NCI-H748 (cell line): ENCODE measurements at regions not wholly inside any gene's neighbourhood (a gene's known extent, or its start where the extent isn't known, plus 50 kb on each side); places are given as distances from the start of the nearest gene placed in this dataset.

Experiments used
- DNase-seq: peaks from one replicate; lab custom pipeline; 2025; ENCODE audit not compliant: unreplicated experiment; lab: John Stamatoyannopoulos, UW

GRCh38 chr2:167454036-167454435, 565.8 kb downstream of the XIRP2 start:
- no peak for DNase-seq

DNA sequence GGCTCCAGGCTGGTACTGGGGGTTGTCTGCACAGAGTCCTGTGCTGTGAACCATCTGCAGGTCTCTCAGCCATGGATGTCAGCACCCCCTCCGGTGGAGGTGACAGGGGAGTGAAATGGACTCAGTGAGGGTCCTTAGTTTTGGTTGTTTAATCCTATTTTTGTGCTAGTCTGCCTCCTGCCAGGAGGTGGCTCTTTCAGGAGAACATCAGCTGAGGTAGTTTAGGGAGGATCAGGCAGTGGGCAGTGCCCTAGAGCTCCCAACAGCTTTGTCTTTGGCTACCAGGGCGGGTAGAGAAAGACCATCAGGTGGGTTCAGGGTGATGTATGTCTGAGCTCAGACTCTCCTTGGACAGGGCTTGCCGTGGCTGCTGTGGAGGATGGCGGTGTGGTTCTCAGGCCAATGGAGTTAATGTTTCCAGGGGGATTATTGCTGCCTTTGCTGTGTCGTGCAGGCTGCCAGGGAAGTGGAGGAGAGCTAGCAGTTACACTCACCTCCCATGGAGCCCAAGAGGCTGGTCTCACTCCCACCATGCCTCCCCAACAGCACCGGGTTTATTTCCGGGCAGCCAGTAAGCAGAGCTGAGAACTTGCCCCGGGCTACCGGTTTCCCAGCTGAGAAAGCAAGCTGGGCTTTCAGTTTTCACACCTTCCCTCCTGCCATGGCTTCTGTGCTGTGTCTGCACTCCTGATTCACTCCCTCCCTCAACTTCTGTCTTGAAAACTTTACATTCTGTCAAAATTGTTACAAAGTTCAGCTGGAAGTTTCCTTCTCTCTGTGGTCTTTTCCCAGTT, 563.4 kb downstream of the XIRP2 start:
- DNase-seq = no peak

DNA sequence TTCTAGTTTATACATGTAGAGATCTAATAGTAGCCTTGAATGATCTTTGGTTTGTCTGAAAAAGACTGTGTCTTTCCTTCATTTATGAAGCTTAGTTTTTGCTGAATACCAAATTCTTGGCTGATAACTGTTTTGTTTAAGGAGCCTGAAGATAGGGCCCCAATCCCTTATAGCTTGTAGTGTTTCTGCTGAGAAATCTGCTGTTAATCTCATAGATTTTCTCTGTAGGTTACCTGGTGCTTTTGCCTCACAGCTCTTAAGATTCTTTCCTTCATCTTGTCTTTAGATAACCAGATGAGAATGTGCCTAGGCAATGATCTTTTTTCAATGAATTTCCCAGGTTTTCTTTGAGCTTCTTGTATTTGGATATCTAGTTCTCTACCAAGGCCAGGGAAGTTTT, 562.1 kb downstream of the XIRP2 start:
- no peak for DNase-seq

DNA sequence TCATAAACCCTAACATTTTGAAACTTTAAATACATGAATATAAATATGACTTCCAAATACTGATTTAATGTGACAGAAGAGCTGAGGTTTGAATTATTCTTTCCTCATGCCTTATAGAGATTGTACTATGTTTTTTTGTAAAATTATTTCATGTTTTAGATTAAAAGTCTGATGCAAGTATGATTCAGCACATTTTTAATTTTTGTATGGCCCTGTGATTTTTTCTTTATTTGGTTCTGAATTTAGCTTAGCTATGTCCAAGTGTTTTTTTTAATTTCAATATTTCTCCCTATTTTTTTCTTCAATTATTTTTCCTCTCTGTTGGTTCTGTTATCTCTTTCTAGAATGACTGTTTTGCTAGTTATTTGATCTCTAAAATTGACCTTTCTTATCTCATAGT, 552.1 kb downstream of the XIRP2 start:
- DNase-seq = no peak

- no peak for DNase-seq
These were observed 549.9 kb downstream of the XIRP2 start for GRCh38 chr2:167438206-167438605.

GRCh38 chr2:167431949-167432348, 543.7 kb downstream of the XIRP2 start:
- DNase-seq = no peak

DNA sequence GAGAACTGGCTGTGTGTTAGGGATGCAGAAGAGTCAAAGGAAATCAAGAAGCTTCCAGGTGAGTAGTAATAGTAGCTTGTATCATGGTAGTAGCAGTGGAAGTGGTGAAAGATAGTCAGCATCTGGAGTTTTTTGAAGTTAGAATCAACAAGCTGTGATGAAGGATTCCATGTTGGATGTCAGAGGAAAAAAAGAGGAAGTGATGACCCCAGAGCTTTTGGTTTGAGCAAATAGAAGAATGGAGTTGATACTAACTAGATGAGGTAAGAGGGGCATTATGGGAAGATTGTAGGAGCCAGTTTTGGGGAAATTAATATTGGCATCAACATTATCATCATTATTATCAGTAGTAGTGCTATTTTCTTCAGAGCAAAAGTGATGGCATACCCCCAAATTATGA, 542.2 kb downstream of the XIRP2 start:
- DNase-seq = no peak

DNA sequence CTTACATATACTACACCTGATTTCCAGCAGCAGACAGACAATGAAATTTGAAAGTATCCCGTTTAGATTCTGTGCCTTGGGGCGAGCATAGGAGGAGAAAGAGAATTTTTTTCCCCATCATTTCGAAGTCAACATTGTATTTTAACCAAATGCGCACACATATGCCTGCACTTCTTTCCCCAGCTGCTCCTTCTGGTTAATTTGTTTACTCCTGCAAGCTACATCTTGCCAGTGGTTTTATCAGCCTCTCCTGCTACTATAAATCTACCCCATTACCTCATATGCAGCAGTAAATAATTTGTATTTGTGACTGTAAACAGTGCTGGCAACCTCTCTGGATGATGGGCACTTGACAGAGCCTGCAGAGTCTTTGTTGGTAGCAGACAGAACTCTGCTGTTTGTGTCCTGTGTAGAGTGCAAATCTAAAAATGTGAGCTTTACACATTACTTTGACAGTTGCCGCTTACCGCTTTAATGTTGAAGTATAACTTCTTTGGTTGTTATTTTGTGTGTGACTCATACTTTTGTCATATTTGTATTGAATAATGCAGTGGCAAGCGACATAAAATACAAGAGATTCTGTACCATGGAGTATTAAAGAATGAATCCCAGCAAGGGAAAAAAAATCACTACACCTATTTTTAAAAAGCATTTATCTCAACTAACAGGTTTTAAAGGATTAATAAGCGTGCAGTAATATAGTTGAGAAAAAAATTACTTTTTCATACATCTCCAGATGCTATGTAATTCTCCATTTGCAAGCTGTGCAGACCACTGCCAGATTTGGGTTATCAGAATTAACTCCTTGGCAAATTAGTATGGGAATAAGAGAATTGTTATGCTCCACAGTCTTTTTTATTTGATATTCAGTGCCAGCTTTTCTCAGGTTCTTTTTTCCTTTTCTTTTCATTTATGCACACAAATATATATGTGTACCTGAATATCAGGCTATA, 536.8 kb downstream of the XIRP2 start:
- DNase-seq = peak; percentile 34

DNA sequence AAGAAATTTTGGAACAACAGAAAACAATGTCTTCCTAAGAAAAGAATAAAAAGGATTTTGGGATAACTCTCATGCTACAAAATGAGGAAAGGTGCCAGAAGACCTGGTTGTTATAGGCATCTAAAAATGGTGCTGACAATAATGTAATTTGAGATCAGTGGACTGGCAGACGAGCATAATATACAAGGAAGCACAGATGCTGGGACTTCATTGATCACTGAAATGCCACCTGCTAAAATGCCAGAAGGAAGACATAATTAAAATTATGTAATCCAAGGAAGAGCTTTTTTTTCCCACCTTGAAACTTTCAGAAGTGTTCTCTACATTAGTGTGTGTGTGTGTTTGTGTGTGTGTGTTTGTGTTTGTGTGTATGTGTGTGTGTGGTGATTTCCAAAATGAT, 535.9 kb downstream of the XIRP2 start:
- DNase-seq = peak; percentile 35

GRCh38 chr2:167423731-167424130, 535.5 kb downstream of the XIRP2 start:
- no peak for DNase-seq

- no peak for DNase-seq
These were observed 531.9 kb downstream of the XIRP2 start for GRCh38 chr2:167420211-167420610.

- DNase-seq = no peak
These were observed 526.8 kb downstream of the XIRP2 start for GRCh38 chr2:167415068-167415467.

- no peak for DNase-seq
These were observed 523.1 kb downstream of the XIRP2 start for GRCh38 chr2:167411367-167411766.

- DNase-seq = no peak
These were observed 518.3 kb downstream of the XIRP2 start for GRCh38 chr2:167406558-167406957.

GRCh38 chr2:167404627-167405284, 516.5 kb downstream of the XIRP2 start:
- no peak for DNase-seq

DNA sequence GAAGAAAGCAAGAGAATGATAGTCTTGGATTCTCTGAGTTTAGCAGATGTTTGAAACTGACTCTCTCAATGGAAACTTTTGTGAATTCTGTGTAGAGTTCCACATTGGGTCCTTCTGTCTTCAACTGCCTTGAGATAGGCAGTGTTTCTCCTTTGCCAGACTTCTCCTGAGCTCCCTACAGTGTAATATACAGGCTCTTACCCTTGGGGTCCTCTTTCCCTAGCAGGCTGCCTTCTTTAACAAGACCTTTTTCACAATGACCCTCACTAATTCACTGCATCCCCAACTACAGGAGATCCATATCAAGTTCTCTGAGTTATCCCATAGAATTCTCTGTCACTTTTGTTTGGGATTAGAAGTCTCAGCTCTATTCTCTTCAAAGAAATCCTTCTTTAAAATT, 513.0 kb downstream of the XIRP2 start:
- DNase-seq = no peak

GRCh38 chr2:167400546-167400945, 512.3 kb downstream of the XIRP2 start:
- DNase-seq = no peak

- no peak for DNase-seq
These were observed 510.6 kb downstream of the XIRP2 start for GRCh38 chr2:167398873-167399272.

GRCh38 chr2:167388901-167389300, 500.6 kb downstream of the XIRP2 start:
- no peak for DNase-seq

- no peak for DNase-seq
These were observed 500.2 kb downstream of the XIRP2 start for GRCh38 chr2:167388497-167388896.

DNA sequence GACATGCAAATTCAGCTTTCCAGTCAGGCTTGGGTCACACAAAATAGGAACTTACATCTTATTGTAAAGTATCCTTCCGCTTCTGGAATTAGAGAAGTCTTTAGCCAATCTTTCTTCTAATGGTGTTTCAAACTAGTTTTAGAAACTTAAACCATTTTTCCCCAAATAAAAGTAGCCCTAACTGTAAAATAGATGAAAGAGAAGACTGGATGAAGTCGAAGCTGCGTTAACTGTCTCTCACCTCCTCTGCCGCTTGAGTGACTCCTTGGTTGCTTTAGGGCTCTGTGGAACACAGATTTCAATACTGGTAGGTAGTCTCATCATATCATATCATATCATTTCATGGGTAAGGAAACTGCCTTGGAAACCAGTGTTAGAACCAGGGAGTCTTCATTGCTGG, 498.4 kb downstream of the XIRP2 start:
- DNase-seq = no peak
